Natural killer cell (primary cell): ENCODE measurements at regions not wholly inside any gene's neighbourhood (a gene's known extent, or its start where the extent isn't known, plus 50 kb on each side); places are given as distances from the start of the nearest gene placed in this dataset.

Source experiments
- ATAC-seq, 3 donors: fragments of 150-1000 bp in 2 of 3; fragments of 200-7000 bp in 1 of 3; cut with Tn5 transposase; 1 replicate in 1 of 3; 2 replicates in 2 of 3; pipeline ENCODE4 v1.10.0; 2021; ENCODE audit warnings: mild to moderate bottlenecking in 2 of 3, moderate library complexity in 2 of 3
- DNase-seq, 2 donors: peaks; one replicate each; pipeline versions ENCODE4 v3.0.0 to v3.0.0-alpha.2; 2013 to 2021; ENCODE audit warnings: mixed read lengths in 1 of 2
- H3K27ac ChIP-seq: one replicate; pipeline ENCODE4 v1.5.1; 2013; ENCODE audit warnings: mild to moderate bottlenecking, low read length
- H3K27me3 ChIP-seq: one replicate; pipeline ENCODE4 v1.6.1; 2013; ENCODE audit warnings: low read length; ENCODE audit not compliant: control insufficient read depth, insufficient read depth
- H3K36me3 ChIP-seq: one replicate; pipeline ENCODE4 v1.6.1; 2013; ENCODE audit warnings: low read length; ENCODE audit not compliant: control insufficient read depth, insufficient read depth
- H3K4me1 ChIP-seq: one replicate; pipeline ENCODE4 v1.6.1; 2013; ENCODE audit warnings: low read length; ENCODE audit not compliant: control insufficient read depth, insufficient read depth
- H3K4me3 ChIP-seq: one replicate; pipeline ENCODE4 v1.5.1; 2013; ENCODE audit warnings: low read length
- H3K9me3 ChIP-seq: one replicate; pipeline ENCODE4 v1.6.1; 2013; ENCODE audit warnings: low read length; ENCODE audit not compliant: control insufficient read depth, insufficient read depth
- H3K27ac Mint-ChIP-seq, 2 donors: one replicate each; pipeline ENCODE4 v1.8.0; 2022; ENCODE audit warnings: mild to moderate bottlenecking in 2 of 2, mixed read lengths in 2 of 2, moderate library complexity in 1 of 2
- H3K27me3 Mint-ChIP-seq, 2 donors: one replicate each; pipeline ENCODE4 v1.8.0; 2022; ENCODE audit warnings: low read depth in 2 of 2, mixed read lengths in 2 of 2
- H3K36me3 Mint-ChIP-seq: one replicate; pipeline ENCODE4 v1.8.0; 2022; ENCODE audit warnings: mixed read lengths
- H3K4me1 Mint-ChIP-seq, 2 donors: one replicate each; pipeline ENCODE4 v1.8.0; 2022; ENCODE audit warnings: mixed read lengths in 2 of 2
- H3K4me3 Mint-ChIP-seq: one replicate; pipeline ENCODE4 v1.8.0; 2022; ENCODE audit warnings: mild to moderate bottlenecking, moderate library complexity, mixed read lengths
- H3K9me3 Mint-ChIP-seq, 2 donors: one replicate each; pipeline ENCODE4 v1.8.0; 2022; ENCODE audit warnings: mixed read lengths in 2 of 2
- WGBS: methylation state at CpG from one replicate; pipeline ENCODE4 v1.1.7; 2013; ENCODE audit warnings: missing lambda C conversion rate; ENCODE audit not compliant: insufficient coverage; 5-methylcytosine and 5-hydroxymethylcytosine counted together
- intact Hi-C: fragments of 100-400 bp; cut with micrococcal nuclease; formaldehyde crosslinking; loops from one replicate; pipeline ENCODE4 v1.14.2; 2022
- TF ChIP-seq, protein P1 (sequence below): fragments of 200-600 bp; IDR thresholded peaks from one replicate; pipeline ENCODE4 v1.8.0; 2022; ENCODE audit warnings: antibody characterized with exemption

DNA sequence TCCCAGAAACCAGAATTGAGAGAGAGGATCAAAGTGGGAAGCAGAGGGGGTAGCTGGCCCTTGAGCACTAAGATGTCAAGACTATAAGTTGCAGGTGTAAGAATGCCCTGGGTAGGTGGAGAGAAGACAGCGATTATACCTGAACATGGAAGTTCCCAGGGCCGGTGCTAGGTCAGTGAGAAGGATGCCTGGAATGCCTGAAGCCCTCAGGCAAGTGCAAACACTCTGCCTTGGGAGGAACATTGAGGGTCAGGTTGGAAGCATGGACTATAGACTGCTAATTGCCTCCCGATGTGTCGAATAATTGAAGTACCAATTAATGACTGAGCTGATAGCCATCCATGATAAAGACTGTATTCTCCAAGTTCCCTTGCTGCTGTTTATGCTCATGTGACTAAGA is 185.5 kb downstream of the DMRT2 start:
- Histone ChIP-seq H3K27me3 (no peaks in the 10 kb centered on the region), H3K4me1 (no peaks in the 10 kb centered on the region), H3K9me3 (no peaks in the 10 kb centered on the region), H3K36me3 (no peaks in the 10 kb centered on the region), H3K27ac (no peak overlapping the region), H3K4me3 (no peak overlapping the region)
- intact Hi-C loops = no loop called here
- DNase-seq (no peak), ATAC-seq (no peak)
- no peaks in the 10 kb centered on the region for H3K36me3 Mint-ChIP-seq
- no peak overlapping the region for H3K4me3 Mint-ChIP-seq
- H3K9me3 Mint-ChIP-seq = no peaks in the 10 kb centered on the region
- no peaks in the 10 kb centered on the region for H3K4me1 Mint-ChIP-seq
- TF ChIP-seq, protein P1, sequence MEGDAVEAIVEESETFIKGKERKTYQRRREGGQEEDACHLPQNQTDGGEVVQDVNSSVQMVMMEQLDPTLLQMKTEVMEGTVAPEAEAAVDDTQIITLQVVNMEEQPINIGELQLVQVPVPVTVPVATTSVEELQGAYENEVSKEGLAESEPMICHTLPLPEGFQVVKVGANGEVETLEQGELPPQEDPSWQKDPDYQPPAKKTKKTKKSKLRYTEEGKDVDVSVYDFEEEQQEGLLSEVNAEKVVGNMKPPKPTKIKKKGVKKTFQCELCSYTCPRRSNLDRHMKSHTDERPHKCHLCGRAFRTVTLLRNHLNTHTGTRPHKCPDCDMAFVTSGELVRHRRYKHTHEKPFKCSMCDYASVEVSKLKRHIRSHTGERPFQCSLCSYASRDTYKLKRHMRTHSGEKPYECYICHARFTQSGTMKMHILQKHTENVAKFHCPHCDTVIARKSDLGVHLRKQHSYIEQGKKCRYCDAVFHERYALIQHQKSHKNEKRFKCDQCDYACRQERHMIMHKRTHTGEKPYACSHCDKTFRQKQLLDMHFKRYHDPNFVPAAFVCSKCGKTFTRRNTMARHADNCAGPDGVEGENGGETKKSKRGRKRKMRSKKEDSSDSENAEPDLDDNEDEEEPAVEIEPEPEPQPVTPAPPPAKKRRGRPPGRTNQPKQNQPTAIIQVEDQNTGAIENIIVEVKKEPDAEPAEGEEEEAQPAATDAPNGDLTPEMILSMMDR = no peak
- H3K27me3 Mint-ChIP-seq = peaks cover 5 to 7% of the 10 kb centered on the region in 2 donors
- WGBS = 92% methylated on average over 4 of the region's 4 CpGs
- no peak overlapping the region for H3K27ac Mint-ChIP-seq

DNA sequence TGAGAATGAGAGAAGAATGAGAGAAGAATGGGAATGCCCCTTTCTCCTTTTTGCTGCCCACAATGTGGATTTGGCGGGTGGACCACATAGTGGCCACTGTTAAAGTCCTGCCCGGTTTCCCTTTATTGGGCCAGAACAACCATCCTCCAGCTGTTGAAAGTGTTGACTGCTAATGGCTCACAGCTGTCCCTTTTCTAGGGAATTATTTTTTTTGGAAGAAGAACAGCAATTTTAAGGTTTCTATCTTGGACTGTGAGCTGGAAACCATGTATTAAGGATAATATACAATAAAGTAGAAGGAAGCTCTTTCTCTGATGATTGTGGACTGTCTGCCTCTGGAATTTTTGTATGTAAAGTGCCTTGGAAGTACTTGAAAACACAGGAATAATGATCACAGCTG is 185.9 kb downstream of the DMRT2 start:
- TF ChIP-seq, protein P1 = no peak
- Mint-ChIP-seq H3K9me3 (no peaks in the 10 kb centered on the region), H3K4me3 (no peak overlapping the region), H3K27ac (no peak overlapping the region), H3K27me3 (peaks cover 6 to 7% of the 10 kb centered on the region in 2 donors), H3K36me3 (no peaks in the 10 kb centered on the region), H3K4me1 (no peaks in the 10 kb centered on the region)
- intact Hi-C loops = no loop called here
- Histone ChIP-seq H3K27ac (no peak overlapping the region), H3K4me3 (no peak overlapping the region), H3K4me1 (no peaks in the 10 kb centered on the region), H3K9me3 (no peaks in the 10 kb centered on the region), H3K27me3 (no peaks in the 10 kb centered on the region), H3K36me3 (no peaks in the 10 kb centered on the region)
- ATAC-seq = no peak
- DNase-seq = no peak
- 88% methylated on average over 2 of the region's 2 CpGs for WGBS

DNA sequence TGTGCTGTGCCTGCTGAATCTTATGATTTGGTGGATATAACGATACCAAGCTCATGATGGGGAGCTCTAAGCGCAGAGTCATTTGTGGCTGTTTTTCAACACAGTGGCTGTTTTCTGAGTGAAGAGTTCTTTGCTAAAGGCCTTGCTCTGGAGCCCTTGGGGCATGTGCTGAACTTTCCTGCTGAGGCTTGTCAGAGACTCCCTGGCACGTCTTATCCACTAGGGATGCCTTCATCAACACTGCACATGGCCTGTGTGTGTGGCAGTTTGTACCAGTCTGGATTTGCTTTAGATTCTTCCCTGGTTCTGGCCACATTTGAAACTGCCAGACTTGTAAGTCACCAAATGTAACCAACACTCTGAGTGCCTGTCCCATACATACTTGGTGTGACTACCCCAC is 188.2 kb downstream of the DMRT2 start:
- Mint-ChIP-seq H3K4me1 (no peaks in the 10 kb centered on the region), H3K27me3 (peaks cover 7 to 8% of the 10 kb centered on the region in 2 donors), H3K9me3 (no peaks in the 10 kb centered on the region), H3K27ac (no peak overlapping the region), H3K4me3 (no peak overlapping the region), H3K36me3 (no peaks in the 10 kb centered on the region)
- Histone ChIP-seq H3K4me1 (no peaks in the 10 kb centered on the region), H3K27ac (no peak overlapping the region), H3K4me3 (no peak overlapping the region), H3K27me3 (no peaks in the 10 kb centered on the region), H3K36me3 (no peaks in the 10 kb centered on the region), H3K9me3 (no peaks in the 10 kb centered on the region)
- 86% methylated on average over 3 of the region's 3 CpGs for WGBS
- TF ChIP-seq, protein P1 = no peak
- DNase-seq = no peak
- intact Hi-C loops = no loop called here
- no peak for ATAC-seq

DNA sequence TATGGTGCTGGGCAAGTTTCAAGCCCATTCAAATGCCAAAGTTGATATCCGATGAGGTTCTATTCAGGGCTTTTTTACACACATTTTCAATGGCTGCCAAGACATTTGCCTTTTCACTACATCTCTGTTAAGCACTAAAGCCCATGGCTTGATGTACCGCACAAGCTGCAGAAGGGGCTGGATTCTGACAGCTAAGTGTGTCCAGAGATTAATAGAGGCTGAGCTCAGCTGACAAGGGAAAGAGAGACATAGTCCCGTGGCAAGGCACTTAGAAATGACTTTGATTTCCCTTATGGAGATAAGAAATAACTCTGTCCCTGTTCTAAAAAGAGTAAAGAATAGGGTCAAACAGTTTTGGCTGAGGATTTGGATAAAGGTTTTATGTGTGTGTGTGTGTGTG is 198.6 kb downstream of the DMRT2 start:
- H3K27ac ChIP-seq = no peak overlapping the region
- no peaks in the 10 kb centered on the region for H3K27me3 ChIP-seq
- Mint-ChIP-seq H3K4me1 (no peaks in the 10 kb centered on the region), H3K4me3 (no peak overlapping the region), H3K36me3 (no peaks in the 10 kb centered on the region), H3K27ac (no peak overlapping the region), H3K9me3 (no peaks in the 10 kb centered on the region), H3K27me3 (no peaks in the 10 kb centered on the region)
- H3K4me1 ChIP-seq = no peaks in the 10 kb centered on the region
- intact Hi-C loops = no loop called here
- 73% methylated on average over 3 of the region's 3 CpGs for WGBS
- TF ChIP-seq, protein P1 = no peak
- no peaks in the 10 kb centered on the region for H3K9me3 ChIP-seq
- H3K4me3 ChIP-seq = no peak overlapping the region
- H3K36me3 ChIP-seq = no peaks in the 10 kb centered on the region
- DNase-seq (no peak), ATAC-seq (no peak)
